ENCODE measurements at regions not wholly inside any gene's neighbourhood (a gene's known extent, or its start where the extent isn't known, plus 50 kb on each side); places are given as distances from the start of the nearest gene placed in this dataset.

DNA sequence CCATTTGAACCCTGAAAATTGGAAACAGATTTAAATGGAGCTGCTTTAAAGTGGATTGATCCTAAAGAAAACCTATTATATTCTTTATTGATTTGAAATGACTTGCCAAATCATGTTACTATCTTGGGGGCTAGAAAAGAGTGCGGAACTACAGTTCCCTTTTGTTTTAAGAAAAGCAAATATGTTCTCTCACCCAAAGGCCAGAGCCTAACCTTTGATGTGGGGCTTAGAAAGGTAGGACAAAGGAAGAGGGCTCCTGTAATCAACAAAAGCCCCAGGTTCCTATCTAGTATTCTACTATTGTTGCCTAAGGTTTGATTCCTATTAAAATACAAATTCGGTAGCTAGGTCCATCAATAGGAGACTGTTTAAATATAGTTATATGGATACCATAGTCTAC, 100.8 kb upstream of the BEND6 start:
- Histone ChIP-seq H2AFZ (ENCODE audit: low read depth, low read length, severe bottlenecking) (no peak overlapping the region), H4K20me1 (ENCODE audit: low read depth, low read length) (no peaks in the 10 kb centered on the region), H3K9me3 (ENCODE audit: insufficient read depth, low read length) (no peaks in the 10 kb centered on the region), H3K27me3 (ENCODE audit: low read length) (no peaks in the 10 kb centered on the region), H3K4me3 (ENCODE audit: insufficient read depth, low read length, poor library complexity, severe bottlenecking) (no peak overlapping the region), H3K4me2 (ENCODE audit: low read depth, low read length, poor library complexity, severe bottlenecking) (no peak overlapping the region), H3K27ac (ENCODE audit: low read depth, low read length) (no peak overlapping the region), H3K9ac (ENCODE audit: low read length) (no peak overlapping the region), H3K9me2 (replicated peaks; ENCODE audit: insufficient read depth, low read length) (no peaks in the 10 kb centered on the region), H3F3A (ENCODE audit: insufficient read depth) (no peaks in the 10 kb centered on the region), H3K36me3 (ENCODE audit: low read length) (no peaks in the 10 kb centered on the region), H3K79me2 (ENCODE audit: insufficient read depth, low read length) (no peaks in the 10 kb centered on the region)
- TF ChIP-seq EZH2phosphoT487 (conservative IDR thresholded peaks at IDR 0.05; ENCODE audit: low read length) (no peak), CTCF (IDR thresholded peaks at IDR 0.05; ENCODE audit: insufficient read depth, low read length, poor library complexity, severe bottlenecking) (no peak)

- Histone ChIP-seq H4K20me1 (ENCODE audit: low read depth, low read length) (no peaks in the 10 kb centered on the region), H3K79me2 (ENCODE audit: insufficient read depth, low read length) (no peaks in the 10 kb centered on the region), H3F3A (ENCODE audit: insufficient read depth) (no peaks in the 10 kb centered on the region), H3K36me3 (ENCODE audit: low read length) (no peaks in the 10 kb centered on the region), H2AFZ (ENCODE audit: low read depth, low read length, severe bottlenecking) (no peak overlapping the region), H3K9me2 (replicated peaks; ENCODE audit: insufficient read depth, low read length) (no peaks in the 10 kb centered on the region), H3K9ac (ENCODE audit: low read length) (no peak overlapping the region), H3K27me3 (ENCODE audit: low read length) (no peaks in the 10 kb centered on the region), H3K9me3 (ENCODE audit: insufficient read depth, low read length) (no peaks in the 10 kb centered on the region), H3K27ac (ENCODE audit: low read depth, low read length) (no peak overlapping the region), H3K4me2 (ENCODE audit: low read depth, low read length, poor library complexity, severe bottlenecking) (no peak overlapping the region), H3K4me3 (ENCODE audit: insufficient read depth, low read length, poor library complexity, severe bottlenecking) (no peak overlapping the region)
- TF ChIP-seq CTCF (IDR thresholded peaks at IDR 0.05; ENCODE audit: insufficient read depth, low read length, poor library complexity, severe bottlenecking) (no peak), EZH2phosphoT487 (conservative IDR thresholded peaks at IDR 0.05; ENCODE audit: low read length) (no peak)
These were observed 101.4 kb upstream of the BEND6 start for GRCh38 chr6:56853541-56853940.

GRCh38 chr6:56852260-56853010, 102.5 kb upstream of the BEND6 start:
- no peak overlapping the region for H3K4me2 ChIP-seq (ENCODE audit: low read depth, low read length, poor library complexity, severe bottlenecking)
- no peaks in the 10 kb centered on the region for H3K9me2 ChIP-seq (replicated peaks; ENCODE audit: insufficient read depth, low read length)
- H3K79me2 ChIP-seq (ENCODE audit: insufficient read depth, low read length), result no peaks in the 10 kb centered on the region
- no peak for TF ChIP-seq CTCF (IDR thresholded peaks at IDR 0.05; ENCODE audit: insufficient read depth, low read length, poor library complexity, severe bottlenecking)
- TF ChIP-seq EZH2phosphoT487 (conservative IDR thresholded peaks at IDR 0.05; ENCODE audit: low read length), result no peak
- H3F3A ChIP-seq (ENCODE audit: insufficient read depth), result no peaks in the 10 kb centered on the region
- no peaks in the 10 kb centered on the region for H3K27me3 ChIP-seq (ENCODE audit: low read length)
- no peaks in the 10 kb centered on the region for H3K36me3 ChIP-seq (ENCODE audit: low read length)
- no peak overlapping the region for H3K9ac ChIP-seq (ENCODE audit: low read length)
- no peaks in the 10 kb centered on the region for H4K20me1 ChIP-seq (ENCODE audit: low read depth, low read length)
- no peak overlapping the region for H3K4me3 ChIP-seq (ENCODE audit: insufficient read depth, low read length, poor library complexity, severe bottlenecking)
- no peak overlapping the region for H2AFZ ChIP-seq (ENCODE audit: low read depth, low read length, severe bottlenecking)
- no peak overlapping the region for H3K27ac ChIP-seq (ENCODE audit: low read depth, low read length)
- no peaks in the 10 kb centered on the region for H3K9me3 ChIP-seq (ENCODE audit: insufficient read depth, low read length)
